Omental fat pad (tissue), 3 donors: ENCODE measurements at regions not wholly inside any gene's neighbourhood (a gene's known extent, or its start where the extent isn't known, plus 50 kb on each side); places are given as distances from the start of the nearest gene placed in this dataset.
A peak's percentile ranks its signal among the peaks of the same experiment; 100 is the strongest.

Source experiments
- ATAC-seq: fragments of 150-250 bp; one replicate; pipeline ENCODE4 v1.9.1; 2016; ENCODE audit warnings: mild to moderate bottlenecking, moderate library complexity; ENCODE audit not compliant: low FRiP score
- DNase-seq: peaks from one replicate; pipeline ENCODE4 v3.0.0-alpha.2; 2019; ENCODE audit warnings: low spot score
- TF ChIP-seq, protein P1 (sequence below), 3 donors: fragments of 450-650 bp; IDR thresholded peaks; one replicate each; pipeline ENCODE4 v1.5.1; 2016 to 2017; ENCODE audit warnings: antibody characterized with exemption in 3 of 3, mild to moderate bottlenecking in 3 of 3, moderate library complexity in 2 of 3

DNA sequence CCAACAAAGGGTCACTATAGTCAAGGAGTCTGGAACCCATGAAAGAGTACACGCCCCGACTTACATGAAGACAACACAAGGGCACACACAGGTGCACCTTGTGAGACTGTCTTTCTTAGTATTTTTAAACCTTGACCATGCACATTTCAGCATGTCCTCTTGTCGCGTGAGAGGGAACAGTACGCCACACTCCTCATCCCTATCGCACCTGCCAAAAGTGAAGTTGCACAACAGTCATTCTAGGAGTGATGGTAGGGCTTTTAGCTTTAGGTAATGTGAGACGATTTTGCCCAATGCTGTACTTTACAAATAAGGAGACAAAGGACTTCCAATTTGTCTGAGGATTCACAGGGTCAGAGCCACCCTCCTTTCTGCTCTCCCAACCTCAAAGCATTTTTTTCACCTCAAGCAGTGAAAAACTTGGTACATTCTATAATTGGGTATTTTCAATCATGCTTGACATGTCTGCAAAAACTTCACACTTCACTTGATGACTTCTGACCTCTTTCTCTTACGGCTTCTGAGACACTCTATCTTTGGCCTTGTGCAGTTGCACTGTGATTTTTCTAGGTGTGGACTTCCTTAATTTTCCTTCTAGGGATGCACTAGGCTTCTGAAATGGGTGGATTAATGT, 173.9 kb upstream of the GRB10 start:
- no peak for DNase-seq
- no peak for ATAC-seq
- TF ChIP-seq, protein P1, sequence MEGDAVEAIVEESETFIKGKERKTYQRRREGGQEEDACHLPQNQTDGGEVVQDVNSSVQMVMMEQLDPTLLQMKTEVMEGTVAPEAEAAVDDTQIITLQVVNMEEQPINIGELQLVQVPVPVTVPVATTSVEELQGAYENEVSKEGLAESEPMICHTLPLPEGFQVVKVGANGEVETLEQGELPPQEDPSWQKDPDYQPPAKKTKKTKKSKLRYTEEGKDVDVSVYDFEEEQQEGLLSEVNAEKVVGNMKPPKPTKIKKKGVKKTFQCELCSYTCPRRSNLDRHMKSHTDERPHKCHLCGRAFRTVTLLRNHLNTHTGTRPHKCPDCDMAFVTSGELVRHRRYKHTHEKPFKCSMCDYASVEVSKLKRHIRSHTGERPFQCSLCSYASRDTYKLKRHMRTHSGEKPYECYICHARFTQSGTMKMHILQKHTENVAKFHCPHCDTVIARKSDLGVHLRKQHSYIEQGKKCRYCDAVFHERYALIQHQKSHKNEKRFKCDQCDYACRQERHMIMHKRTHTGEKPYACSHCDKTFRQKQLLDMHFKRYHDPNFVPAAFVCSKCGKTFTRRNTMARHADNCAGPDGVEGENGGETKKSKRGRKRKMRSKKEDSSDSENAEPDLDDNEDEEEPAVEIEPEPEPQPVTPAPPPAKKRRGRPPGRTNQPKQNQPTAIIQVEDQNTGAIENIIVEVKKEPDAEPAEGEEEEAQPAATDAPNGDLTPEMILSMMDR (IDR thresholded peaks at IDR 0.05), result no peak

DNA sequence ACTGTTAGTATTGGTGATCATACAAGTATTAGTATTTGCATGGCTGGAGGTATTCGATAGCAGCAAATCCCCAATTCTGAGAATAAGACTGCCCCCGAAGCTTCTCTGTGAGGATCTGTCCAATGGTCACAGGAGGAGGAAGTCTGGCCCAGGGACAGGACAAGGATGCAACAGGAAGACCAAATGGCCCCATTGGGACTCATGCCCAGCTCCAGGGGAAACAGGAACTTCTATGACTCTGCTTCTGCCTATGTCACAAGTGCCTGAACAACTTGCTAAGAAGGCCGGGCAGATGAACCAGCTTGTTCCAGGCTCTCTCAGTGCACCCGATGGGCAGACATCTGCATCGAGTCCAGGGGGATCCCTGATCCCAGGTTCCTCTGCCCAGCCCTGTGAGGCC, 172.0 kb upstream of the GRB10 start:
- DNase-seq, result no peak
- no peak for ATAC-seq
- TF ChIP-seq, protein P1 (IDR thresholded peaks at IDR 0.05), result no peak

DNA sequence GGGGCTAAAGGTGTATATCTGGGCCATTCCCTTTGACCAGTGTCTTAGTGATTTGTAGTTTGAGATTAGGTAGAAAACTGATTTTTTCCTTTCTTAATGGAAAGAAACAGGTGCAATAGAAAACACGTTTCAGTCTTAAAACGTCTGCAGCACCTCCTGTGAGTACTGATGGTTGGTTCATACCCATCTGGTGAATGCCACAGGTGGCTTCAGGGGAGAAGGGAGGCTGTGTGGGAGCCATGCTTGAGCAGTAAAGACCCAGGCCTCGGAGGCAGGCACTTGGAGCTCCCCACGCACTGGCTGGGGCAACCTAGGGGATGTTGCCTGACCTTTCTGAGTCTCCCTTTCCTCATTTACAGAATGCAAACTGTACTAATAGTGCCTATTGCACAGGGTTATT, 171.5 kb upstream of the GRB10 start:
- DNase-seq, result no peak
- no peak for ATAC-seq
- TF ChIP-seq, protein P1 (IDR thresholded peaks at IDR 0.05), result no peak

DNA sequence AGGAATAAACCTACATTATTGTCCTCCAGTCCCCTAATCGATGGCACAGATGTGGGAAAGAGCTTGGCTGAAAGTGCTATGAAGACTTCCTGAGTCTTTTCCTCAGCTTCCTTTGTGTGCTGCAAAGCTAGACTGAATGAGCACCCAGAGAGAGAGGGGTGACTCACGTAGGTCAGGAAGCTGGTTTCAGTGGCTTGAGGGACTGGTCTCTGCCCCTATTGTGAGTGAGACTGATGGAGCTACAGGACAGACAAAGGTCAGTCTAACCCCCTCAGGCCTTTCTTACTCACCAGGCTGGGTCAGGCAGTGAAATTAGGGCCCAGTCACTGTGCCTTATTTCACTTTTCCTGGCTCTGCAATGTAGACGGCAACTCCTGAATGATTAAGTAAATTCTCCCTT, 171.1 kb upstream of the GRB10 start:
- no peak for DNase-seq
- TF ChIP-seq, protein P1 (IDR thresholded peaks at IDR 0.05), result no peak
- ATAC-seq, result peak; percentile 29

DNA sequence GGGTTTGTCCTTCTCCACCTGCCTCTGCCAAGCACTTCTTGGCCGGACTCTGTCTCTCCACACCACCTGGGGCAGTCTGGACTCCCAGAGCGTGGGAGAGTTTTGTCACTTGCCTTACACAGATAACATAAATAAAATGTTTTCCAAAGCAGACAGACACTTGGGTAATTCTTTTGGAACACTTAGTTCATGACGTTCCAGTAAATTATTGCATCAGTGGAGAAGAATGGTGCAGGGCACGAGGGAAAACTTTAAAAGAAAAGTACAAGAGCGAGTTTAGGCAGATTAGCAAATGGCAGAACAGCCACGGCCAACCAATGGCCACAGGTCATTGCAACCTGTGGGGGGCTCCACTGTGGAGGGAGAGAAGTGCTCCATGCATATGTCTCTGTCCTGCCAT, 170.6 kb upstream of the GRB10 start:
- no peak for ATAC-seq
- TF ChIP-seq, protein P1 (IDR thresholded peaks at IDR 0.05), result no peak
- no peak for DNase-seq

DNA sequence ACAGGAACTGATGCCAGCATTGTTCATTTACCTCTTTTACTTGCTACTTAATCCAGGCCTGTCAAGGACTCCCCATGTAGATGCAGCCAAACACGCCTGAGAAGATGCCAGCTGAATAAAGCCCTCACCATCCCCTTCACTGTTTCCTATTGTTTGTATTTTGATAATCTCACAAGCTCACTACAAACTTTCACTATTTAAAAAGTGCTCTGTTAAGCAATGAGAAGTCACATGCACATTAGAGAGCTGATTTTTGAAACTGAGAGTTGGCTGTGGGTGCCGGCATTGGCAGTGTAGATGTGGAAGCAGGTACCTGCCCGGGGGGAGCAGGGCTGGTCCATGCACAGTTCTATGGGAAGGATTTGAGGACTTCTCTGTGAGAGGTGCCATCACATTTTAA, 169.8 kb upstream of the GRB10 start:
- no peak for ATAC-seq
- TF ChIP-seq, protein P1 (IDR thresholded peaks at IDR 0.05), result no peak
- no peak for DNase-seq

DNA sequence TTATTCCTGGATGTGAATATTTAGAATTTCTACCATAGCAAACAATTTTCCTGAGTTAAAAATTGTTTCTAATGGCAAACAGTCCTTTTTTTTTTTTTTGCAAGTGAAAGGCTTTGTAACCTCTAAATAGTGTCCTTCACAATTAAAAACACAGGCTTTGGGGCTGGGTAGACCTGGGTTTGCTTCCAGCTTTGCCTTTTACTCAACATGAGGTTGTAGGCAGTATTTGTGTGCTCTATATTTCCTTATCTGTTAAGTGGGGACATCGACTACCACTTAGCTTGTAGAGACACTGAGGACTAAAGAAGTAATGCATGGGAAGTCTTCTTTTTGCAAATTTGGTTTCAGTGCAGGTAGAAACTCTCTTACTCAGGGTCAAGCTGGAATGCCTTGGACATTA, 169.4 kb upstream of the GRB10 start:
- ATAC-seq (no peak), DNase-seq (no peak)
- TF ChIP-seq, protein P1 (IDR thresholded peaks at IDR 0.05), result no peak
